ENCODE measurements at regions not wholly inside any gene's neighbourhood (a gene's known extent, or its start where the extent isn't known, plus 50 kb on each side); places are given as distances from the start of the nearest gene placed in this dataset.

GRCh38 chr13:36493046-36493445, 60.8 kb downstream of the CCNA1 start:
- DNase-seq (no peak), ATAC-seq (ENCODE audit: poor library complexity) (no peak)
- intact Hi-C loops (cut with DNase I), result no loop called here

GRCh38 chr13:36495431-36495830, 63.1 kb downstream of the CCNA1 start:
- no peak for DNase-seq
- no peak for ATAC-seq (ENCODE audit: poor library complexity)
- intact Hi-C loops (cut with DNase I), result no loop called here

- intact Hi-C loops (cut with DNase I), result no loop called here
- no peak for DNase-seq
- ATAC-seq (ENCODE audit: poor library complexity), result no peak
Observed at GRCh38 chr13:36509369-36509768, 77.1 kb downstream of the CCNA1 start.

GRCh38 chr13:36512771-36513170, 80.5 kb downstream of the CCNA1 start:
- intact Hi-C loops (cut with DNase I), result no loop called here
- DNase-seq (no peak), ATAC-seq (ENCODE audit: poor library complexity) (no peak)

GRCh38 chr13:36513266-36513665, 81.0 kb downstream of the CCNA1 start:
- intact Hi-C loops (cut with DNase I), result no loop called here

GRCh38 chr13:36515466-36515865, 83.2 kb downstream of the CCNA1 start:
- DNase-seq, result no peak
- no peak for ATAC-seq (ENCODE audit: poor library complexity)
- intact Hi-C loops (cut with DNase I), result no loop called here

More at GRCh38 chr13:36513266-36513665, 81.0 kb downstream of the CCNA1 start:
- DNase-seq (no peak), ATAC-seq (ENCODE audit: poor library complexity) (no peak)

GRCh38 chr13:36516225-36516624, 83.9 kb downstream of the CCNA1 start:
- intact Hi-C loops (cut with DNase I), result no loop called here
- ATAC-seq (ENCODE audit: poor library complexity), result no peak
- no peak for DNase-seq

GRCh38 chr13:36518707-36519106, 86.4 kb downstream of the CCNA1 start:
- DNase-seq, result no peak
- ATAC-seq (ENCODE audit: poor library complexity), result no peak
- intact Hi-C loops (cut with DNase I), result no loop called here

- no peak for ATAC-seq (ENCODE audit: poor library complexity)
- intact Hi-C loops (cut with DNase I), result no loop called here
- no peak for DNase-seq
Observed at GRCh38 chr13:36519432-36519831, 87.1 kb downstream of the CCNA1 start.

GRCh38 chr13:36520111-36520510, 87.8 kb downstream of the CCNA1 start:
- DNase-seq (no peak), ATAC-seq (ENCODE audit: poor library complexity) (no peak)
- intact Hi-C loops (cut with DNase I), result no loop called here

GRCh38 chr13:36526897-36527296, 94.6 kb downstream of the CCNA1 start:
- DNase-seq, result no peak
- no peak for ATAC-seq (ENCODE audit: poor library complexity)
- intact Hi-C loops (cut with DNase I), result no loop called here

GRCh38 chr13:36528105-36528504, 95.8 kb downstream of the CCNA1 start:
- intact Hi-C loops (cut with DNase I), result no loop called here
- DNase-seq (no peak), ATAC-seq (ENCODE audit: poor library complexity) (no peak)

- ATAC-seq (ENCODE audit: poor library complexity), result no peak
- intact Hi-C loops (cut with DNase I), result no loop called here
- no peak for DNase-seq
Observed at GRCh38 chr13:36530050-36530789, 97.9 kb downstream of the CCNA1 start.

- intact Hi-C loops (cut with DNase I), result no loop called here
Observed at GRCh38 chr13:36530861-36531590, 98.7 kb downstream of the CCNA1 start.

GRCh38 chr13:36531746-36532486, 99.6 kb downstream of the CCNA1 start:
- DNase-seq (no peak), ATAC-seq (ENCODE audit: poor library complexity) (no peak)
- intact Hi-C loops (cut with DNase I), result no loop called here

More at GRCh38 chr13:36530861-36531590, 98.7 kb downstream of the CCNA1 start:
- DNase-seq (no peak), ATAC-seq (ENCODE audit: poor library complexity) (no peak)

GRCh38 chr13:36533806-36534205, 101.5 kb downstream of the CCNA1 start:
- DNase-seq, result no peak
- ATAC-seq (ENCODE audit: poor library complexity), result no peak
- intact Hi-C loops (cut with DNase I), result no loop called here

- no peak for ATAC-seq (ENCODE audit: poor library complexity)
- no peak for DNase-seq
- intact Hi-C loops (cut with DNase I), result no loop called here
Observed at GRCh38 chr13:36536546-36536945, 104.3 kb downstream of the CCNA1 start.

GRCh38 chr13:36543671-36544070, 111.4 kb downstream of the CCNA1 start:
- ATAC-seq (ENCODE audit: poor library complexity) (peak; percentile 86), DNase-seq (no peak)

GRCh38 chr13:36548129-36548528, 115.8 kb downstream of the CCNA1 start:
- ATAC-seq (ENCODE audit: poor library complexity) (peak; percentile 75), DNase-seq (no peak)
- intact Hi-C loops (cut with DNase I), result no loop called here

More at GRCh38 chr13:36543671-36544070, 111.4 kb downstream of the CCNA1 start:
- intact Hi-C loops (cut with DNase I), result no loop called here

Measured in Right ventricle myocardium superior (tissue), 1 donor.